K562 (cell line): ENCODE measurements at regions not wholly inside any gene's neighbourhood (a gene's known extent, or its start where the extent isn't known, plus 50 kb on each side); places are given as distances from the start of the nearest gene placed in this dataset.

Source experiments
- ATAC-seq: fragments of 200-7000 bp; cut with Tn5 transposase; 3 replicates; pipeline ENCODE4 v1.9.1; 2020; ENCODE audit warnings: moderate library complexity
- BruUV-seq: library from RNA; stranded (reverse); fragments of 400-500 nt; replicated peaks from 2 replicates; lab custom pipeline; 2021; lab: Mats Ljungman, UMichigan
- CTCF ChIA-PET: fragments of 300-600 bp; formaldehyde crosslinking; extraction: SDS; loops from one replicate; lab custom pipeline; 2021; ENCODE audit warnings: low intra/inter-chr PET ratio; lab: Yijun Ruan, JAX
- POLR2A ChIA-PET: fragments of 300-600, 350-650 bp; sonication (Branson Sonifier 250); formaldehyde crosslinking; extraction: SDS; loops from one replicate; lab custom pipeline; 2021; ENCODE audit warnings: antibody characterized with exemption, inconsistent platforms; lab: Yijun Ruan, JAX
- DNase-seq, 4 experiments: peaks; one replicate each; pipeline versions ENCODE4 v3.0.0 to v3.0.0-alpha.2; 2011 to 2018; ENCODE audit warnings: low spot score in 3 of 4, mixed read lengths in 3 of 4; ENCODE audit errors: extremely low read depth in 1 of 4
- FAIRE-seq: peaks from 2 replicates; lab custom pipeline; 2011; peaks lifted over from hg19 to GRCh38; lab: Jason Lieb, UNC
- H2AFZ ChIP-seq: 2 replicates; pipeline ENCODE4 v1.6.0; 2011; ENCODE audit warnings: low read depth, low read length, control low read depth, inconsistent platforms
- H3K27ac ChIP-seq: fragments of 200-600 bp; 3 replicates; pipeline ENCODE4 v1.8.0; 2011; ENCODE audit warnings: low read depth, mild to moderate bottlenecking, control low read depth, inconsistent platforms, low read length, moderate library complexity, mixed read lengths; ENCODE audit errors: extremely low read depth
- H3K27me3 ChIP-seq, 2 experiments: fragments of 300-600 bp in 1 of 2; 2 replicates in 1 of 2; 3 replicates in 1 of 2; pipeline versions ENCODE4 v1.6.0 to v1.8.0; 2011; ENCODE audit warnings: inconsistent platforms in 2 of 2, low read length in 2 of 2, mild to moderate bottlenecking in 1 of 2, mixed read lengths in 1 of 2, moderate library complexity in 1 of 2; ENCODE audit not compliant: control insufficient read depth in 2 of 2, insufficient read depth in 2 of 2
- H3K36me3 ChIP-seq: fragments of 300-600 bp; 3 replicates; pipeline ENCODE4 v1.8.0; 2011; ENCODE audit warnings: mild to moderate bottlenecking, low read length, inconsistent platforms; ENCODE audit not compliant: control insufficient read depth, insufficient read depth
- H3K4me1 ChIP-seq, 2 experiments: fragments of 200-600 bp in 1 of 2; replicated peaks in 1 of 2; 2 replicates in 1 of 2; 3 replicates in 1 of 2; pipeline versions ENCODE4 v1.5.1 to v1.8.0; 2011; ENCODE audit warnings: inconsistent platforms in 2 of 2, low read length in 2 of 2, mild to moderate bottlenecking in 1 of 2, mixed read lengths in 1 of 2, moderate library complexity in 1 of 2; ENCODE audit not compliant: control insufficient read depth in 2 of 2, insufficient read depth in 2 of 2
- H3K4me2 ChIP-seq: 2 replicates; pipeline ENCODE4 v1.6.1; 2011; ENCODE audit warnings: low read length, control low read depth, inconsistent platforms, mixed read lengths; ENCODE audit not compliant: insufficient read depth
- H3K4me3 ChIP-seq: fragments of 200-600 bp; sonication (generic), shearing (Covaris generic); 2 replicates; pipeline ENCODE4 v1.5.1; 2016; ENCODE audit warnings: control low read depth, inconsistent platforms
- H3K79me2 ChIP-seq: fragments of 200-600 bp; 3 replicates; pipeline ENCODE4 v1.8.0; 2011; ENCODE audit warnings: low read length, inconsistent platforms; ENCODE audit not compliant: control insufficient read depth, insufficient read depth
- H3K9ac ChIP-seq, 2 experiments: 2 replicates each; pipeline versions ENCODE4 v1.6.0 to v1.6.1; 2011; ENCODE audit warnings: low read depth in 2 of 2, low read length in 2 of 2, control low read depth in 1 of 2, inconsistent platforms in 1 of 2, mild to moderate bottlenecking in 1 of 2, mixed read lengths in 1 of 2; ENCODE audit not compliant: insufficient read depth in 1 of 2
- H3K9me1 ChIP-seq: one replicate; pipeline ENCODE4 v1.6.0; 2011; ENCODE audit warnings: inconsistent platforms, mild to moderate bottlenecking, low read length, moderate library complexity; ENCODE audit not compliant: control insufficient read depth, insufficient read depth
- H3K9me3 ChIP-seq: replicated peaks from 2 replicates; pipeline ENCODE4 v1.5.1; 2011; ENCODE audit warnings: low read depth, low read length, inconsistent platforms; ENCODE audit not compliant: control insufficient read depth, insufficient read depth
- H4K20me1 ChIP-seq: replicated peaks from 2 replicates; pipeline ENCODE4 v1.6.1; 2011; ENCODE audit warnings: low read length, inconsistent platforms, mixed read lengths; ENCODE audit not compliant: control insufficient read depth, insufficient read depth
- ADNP ChIP-seq: fragments of 200-800 bp; sonication (Bioruptor generic); IDR thresholded peaks from 2 replicates; pipeline ENCODE4 v1.6.1; 2016; ENCODE audit warnings: missing genetic modification characterization, missing compliant biosample characterization
- CSDE1 ChIP-seq, 2 experiments: fragments of 450-650 bp; IDR thresholded peaks; 2 replicates each; pipeline ENCODE4 v1.6.1; 2016; ENCODE audit warnings: mild to moderate bottlenecking in 1 of 2
- ELF1 ChIP-seq: fragments of 200-800 bp; sonication (Bioruptor generic); IDR thresholded peaks from 2 replicates; pipeline ENCODE4 v1.6.1; 2016; ENCODE audit warnings: missing genetic modification characterization, missing compliant biosample characterization
- MXI1 ChIP-seq: IDR thresholded peaks from 2 replicates; pipeline ENCODE4 v1.6.1; 2011; ENCODE audit warnings: low read depth, mild to moderate bottlenecking, improper control_type of control experiment, low read length
- NR4A1 ChIP-seq, 2 experiments: fragments of 250-450 bp in 1 of 2; fragments of 450-650 bp in 1 of 2; sonication (Bioruptor Pico) in 1 of 2; IDR thresholded peaks; 2 replicates each; pipeline versions ENCODE4 v1.4.0 to v1.6.1; 2016 to 2020; ENCODE audit warnings: mild to moderate bottlenecking in 2 of 2, missing compliant biosample characterization in 1 of 2, missing genetic modification characterization in 1 of 2, moderate library complexity in 1 of 2
- RNF2 ChIP-seq: sonication (generic); IDR thresholded peaks from 2 replicates; pipeline ENCODE4 v1.6.1; 2016
- TEAD1 ChIP-seq, 2 experiments: fragments of 450-650 bp in 1 of 2; sonication (generic) in 1 of 2; formaldehyde crosslinking; IDR thresholded peaks; 2 replicates each; pipeline versions ENCODE4 v1.4.0 to v1.8.0; 2020 to 2022; ENCODE audit warnings: mild to moderate bottlenecking in 2 of 2, missing genetic modification reagents in 1 of 2
- ZFPM2 ChIP-seq: fragments of 250-450 bp; sonication (Bioruptor Pico); IDR thresholded peaks from 2 replicates; pipeline ENCODE4 v1.5.1; 2022; ENCODE audit warnings: mild to moderate bottlenecking
- ZNF133 ChIP-seq: fragments of 250-450 bp; sonication (Bioruptor Pico); IDR thresholded peaks from 2 replicates; pipeline ENCODE4 v1.4.0; 2020; ENCODE audit warnings: mild to moderate bottlenecking
- ZNF76 ChIP-seq: fragments of 250-450 bp; sonication (Bioruptor Pico); IDR thresholded peaks from 2 replicates; pipeline ENCODE4 v1.4.0; 2020; ENCODE audit warnings: mild to moderate bottlenecking, moderate library complexity, borderline replicate concordance
- WGBS: fragments of 100-300 bp; shearing (Covaris generic); methylation state at CpG from one replicate; pipeline ENCODE4 v1.1.6; 2016; ENCODE audit warnings: low coverage, mixed read lengths; ENCODE audit not compliant: insufficient coverage; ENCODE audit errors: missing lambda C conversion rate; 5-methylcytosine and 5-hydroxymethylcytosine counted together
- in situ Hi-C: fragments of 300-500 bp; cut with MboI; formaldehyde crosslinking; loops from 4 replicates; pipeline ENCODE4 v1.15.0; 2018; ENCODE audit warnings: inconsistent platforms, mixed read lengths
- intact Hi-C: fragments of 100-400 bp; cut with micrococcal nuclease; formaldehyde crosslinking; loops from 2 replicates; pipeline ENCODE4 v1.14.2; 2022
- TF ChIP-seq, protein P1 (sequence below): fragments of 450-650 bp; IDR thresholded peaks from 2 replicates; pipeline ENCODE4 v1.6.1; 2016; ENCODE audit warnings: mild to moderate bottlenecking, moderate library complexity

DNA sequence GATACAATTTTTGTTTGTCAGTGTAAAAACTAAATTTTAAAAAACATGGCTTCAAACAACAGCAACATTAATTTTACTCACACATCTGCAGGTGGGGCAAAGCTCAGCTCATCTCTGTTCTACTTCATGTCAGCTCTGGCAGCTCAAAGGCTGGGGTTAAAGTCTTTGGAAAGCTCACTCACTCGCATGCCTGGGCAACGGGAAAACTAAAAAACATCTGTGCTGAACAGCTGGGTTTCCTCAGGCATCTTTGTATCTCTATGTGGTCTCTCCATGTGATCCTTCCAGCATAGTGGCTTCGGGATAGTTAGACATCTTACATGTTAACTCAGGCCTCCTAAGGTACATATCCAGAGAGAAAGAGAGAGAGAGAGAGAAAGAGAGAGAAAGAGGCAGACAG, 499.6 kb downstream of the RFPL4B start (continued):
- TF ChIP-seq ELF1 (tag): no peak
- TF ChIP-seq, all 486 proteins: peak for 0

DNA sequence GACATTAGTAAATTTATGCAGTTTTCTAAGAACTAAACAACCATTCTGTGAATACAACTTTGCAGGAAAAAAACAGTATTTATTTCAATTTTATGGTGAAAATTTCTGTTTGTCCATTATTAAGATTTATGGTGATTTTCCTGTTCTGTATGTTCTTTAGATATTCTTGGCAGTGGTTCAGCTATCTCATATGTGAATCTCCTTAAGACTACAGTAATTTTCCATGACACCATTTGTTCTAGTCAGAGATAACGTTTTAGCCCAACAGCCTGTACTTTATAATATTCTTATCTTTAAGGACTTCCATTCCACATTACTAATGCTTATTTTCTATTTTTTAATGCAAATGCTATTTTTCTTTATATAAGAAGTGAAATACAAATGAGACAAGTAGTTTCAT, 504.0 kb downstream of the RFPL4B start:
- no peak overlapping the region for H3K9ac ChIP-seq
- intact Hi-C loops (no loop called here), in situ Hi-C loops (no loop called here)
- no peaks in the 10 kb centered on the region for H4K20me1 ChIP-seq
- CTCF ChIA-PET: no interaction called here
- no peaks in the 10 kb centered on the region for H3K9me1 ChIP-seq
- 0% methylated on average over 1 of the region's 1 CpG for WGBS
- H3K36me3 ChIP-seq: no peaks in the 10 kb centered on the region
- DNase-seq (no peak), ATAC-seq (no peak), FAIRE-seq (no peak)
- no peak overlapping the region for H2AFZ ChIP-seq
- H3K4me3 ChIP-seq: no peak overlapping the region
- no peaks in the 10 kb centered on the region for H3K4me1 ChIP-seq
- H3K79me2 ChIP-seq: no peaks in the 10 kb centered on the region
- no peak overlapping the region for H3K4me2 ChIP-seq
- POLR2A ChIA-PET: no interaction called here
- no peaks in the 10 kb centered on the region for H3K27me3 ChIP-seq
- H3K27ac ChIP-seq: no peak overlapping the region
- no TSS peak for BruUV-seq
- no peaks in the 10 kb centered on the region for H3K9me3 ChIP-seq
- no peak for TF ChIP-seq ZNF76 (CRISPR knock-in tag)
- TF ChIP-seq MXI1: no peak
- TF ChIP-seq, protein P1, sequence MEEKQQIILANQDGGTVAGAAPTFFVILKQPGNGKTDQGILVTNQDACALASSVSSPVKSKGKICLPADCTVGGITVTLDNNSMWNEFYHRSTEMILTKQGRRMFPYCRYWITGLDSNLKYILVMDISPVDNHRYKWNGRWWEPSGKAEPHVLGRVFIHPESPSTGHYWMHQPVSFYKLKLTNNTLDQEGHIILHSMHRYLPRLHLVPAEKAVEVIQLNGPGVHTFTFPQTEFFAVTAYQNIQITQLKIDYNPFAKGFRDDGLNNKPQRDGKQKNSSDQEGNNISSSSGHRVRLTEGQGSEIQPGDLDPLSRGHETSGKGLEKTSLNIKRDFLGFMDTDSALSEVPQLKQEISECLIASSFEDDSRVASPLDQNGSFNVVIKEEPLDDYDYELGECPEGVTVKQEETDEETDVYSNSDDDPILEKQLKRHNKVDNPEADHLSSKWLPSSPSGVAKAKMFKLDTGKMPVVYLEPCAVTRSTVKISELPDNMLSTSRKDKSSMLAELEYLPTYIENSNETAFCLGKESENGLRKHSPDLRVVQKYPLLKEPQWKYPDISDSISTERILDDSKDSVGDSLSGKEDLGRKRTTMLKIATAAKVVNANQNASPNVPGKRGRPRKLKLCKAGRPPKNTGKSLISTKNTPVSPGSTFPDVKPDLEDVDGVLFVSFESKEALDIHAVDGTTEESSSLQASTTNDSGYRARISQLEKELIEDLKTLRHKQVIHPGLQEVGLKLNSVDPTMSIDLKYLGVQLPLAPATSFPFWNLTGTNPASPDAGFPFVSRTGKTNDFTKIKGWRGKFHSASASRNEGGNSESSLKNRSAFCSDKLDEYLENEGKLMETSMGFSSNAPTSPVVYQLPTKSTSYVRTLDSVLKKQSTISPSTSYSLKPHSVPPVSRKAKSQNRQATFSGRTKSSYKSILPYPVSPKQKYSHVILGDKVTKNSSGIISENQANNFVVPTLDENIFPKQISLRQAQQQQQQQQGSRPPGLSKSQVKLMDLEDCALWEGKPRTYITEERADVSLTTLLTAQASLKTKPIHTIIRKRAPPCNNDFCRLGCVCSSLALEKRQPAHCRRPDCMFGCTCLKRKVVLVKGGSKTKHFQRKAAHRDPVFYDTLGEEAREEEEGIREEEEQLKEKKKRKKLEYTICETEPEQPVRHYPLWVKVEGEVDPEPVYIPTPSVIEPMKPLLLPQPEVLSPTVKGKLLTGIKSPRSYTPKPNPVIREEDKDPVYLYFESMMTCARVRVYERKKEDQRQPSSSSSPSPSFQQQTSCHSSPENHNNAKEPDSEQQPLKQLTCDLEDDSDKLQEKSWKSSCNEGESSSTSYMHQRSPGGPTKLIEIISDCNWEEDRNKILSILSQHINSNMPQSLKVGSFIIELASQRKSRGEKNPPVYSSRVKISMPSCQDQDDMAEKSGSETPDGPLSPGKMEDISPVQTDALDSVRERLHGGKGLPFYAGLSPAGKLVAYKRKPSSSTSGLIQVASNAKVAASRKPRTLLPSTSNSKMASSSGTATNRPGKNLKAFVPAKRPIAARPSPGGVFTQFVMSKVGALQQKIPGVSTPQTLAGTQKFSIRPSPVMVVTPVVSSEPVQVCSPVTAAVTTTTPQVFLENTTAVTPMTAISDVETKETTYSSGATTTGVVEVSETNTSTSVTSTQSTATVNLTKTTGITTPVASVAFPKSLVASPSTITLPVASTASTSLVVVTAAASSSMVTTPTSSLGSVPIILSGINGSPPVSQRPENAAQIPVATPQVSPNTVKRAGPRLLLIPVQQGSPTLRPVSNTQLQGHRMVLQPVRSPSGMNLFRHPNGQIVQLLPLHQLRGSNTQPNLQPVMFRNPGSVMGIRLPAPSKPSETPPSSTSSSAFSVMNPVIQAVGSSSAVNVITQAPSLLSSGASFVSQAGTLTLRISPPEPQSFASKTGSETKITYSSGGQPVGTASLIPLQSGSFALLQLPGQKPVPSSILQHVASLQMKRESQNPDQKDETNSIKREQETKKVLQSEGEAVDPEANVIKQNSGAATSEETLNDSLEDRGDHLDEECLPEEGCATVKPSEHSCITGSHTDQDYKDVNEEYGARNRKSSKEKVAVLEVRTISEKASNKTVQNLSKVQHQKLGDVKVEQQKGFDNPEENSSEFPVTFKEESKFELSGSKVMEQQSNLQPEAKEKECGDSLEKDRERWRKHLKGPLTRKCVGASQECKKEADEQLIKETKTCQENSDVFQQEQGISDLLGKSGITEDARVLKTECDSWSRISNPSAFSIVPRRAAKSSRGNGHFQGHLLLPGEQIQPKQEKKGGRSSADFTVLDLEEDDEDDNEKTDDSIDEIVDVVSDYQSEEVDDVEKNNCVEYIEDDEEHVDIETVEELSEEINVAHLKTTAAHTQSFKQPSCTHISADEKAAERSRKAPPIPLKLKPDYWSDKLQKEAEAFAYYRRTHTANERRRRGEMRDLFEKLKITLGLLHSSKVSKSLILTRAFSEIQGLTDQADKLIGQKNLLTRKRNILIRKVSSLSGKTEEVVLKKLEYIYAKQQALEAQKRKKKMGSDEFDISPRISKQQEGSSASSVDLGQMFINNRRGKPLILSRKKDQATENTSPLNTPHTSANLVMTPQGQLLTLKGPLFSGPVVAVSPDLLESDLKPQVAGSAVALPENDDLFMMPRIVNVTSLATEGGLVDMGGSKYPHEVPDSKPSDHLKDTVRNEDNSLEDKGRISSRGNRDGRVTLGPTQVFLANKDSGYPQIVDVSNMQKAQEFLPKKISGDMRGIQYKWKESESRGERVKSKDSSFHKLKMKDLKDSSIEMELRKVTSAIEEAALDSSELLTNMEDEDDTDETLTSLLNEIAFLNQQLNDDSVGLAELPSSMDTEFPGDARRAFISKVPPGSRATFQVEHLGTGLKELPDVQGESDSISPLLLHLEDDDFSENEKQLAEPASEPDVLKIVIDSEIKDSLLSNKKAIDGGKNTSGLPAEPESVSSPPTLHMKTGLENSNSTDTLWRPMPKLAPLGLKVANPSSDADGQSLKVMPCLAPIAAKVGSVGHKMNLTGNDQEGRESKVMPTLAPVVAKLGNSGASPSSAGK: no peak
- TF ChIP-seq ADNP (tag): no peak
- TF ChIP-seq ZNF133 (CRISPR knock-in tag): no peak
- no peak for TF ChIP-seq NR4A1 (CRISPR knock-in tag; IDR thresholded peaks at IDR 0.05)
- no peak for TF ChIP-seq NR4A1 (tag; IDR thresholded peaks at IDR 0.05)
- TF ChIP-seq CSDE1 (IDR thresholded peaks at IDR 0.05): no peak
- no peak for TF ChIP-seq TEAD1 (CRISPR knock-in tag; IDR thresholded peaks at IDR 0.05)
- TF ChIP-seq ZFPM2 (CRISPR knock-in tag): no peak
- no peak for TF ChIP-seq RNF2
